ENCODE measurements at regions not wholly inside any gene's neighbourhood (a gene's known extent, or its start where the extent isn't known, plus 50 kb on each side); places are given as distances from the start of the nearest gene placed in this dataset.
A peak's percentile ranks its signal among the peaks of the same experiment; 100 is the strongest.
"Not testable (repeated sequence)": the region's sequence is repeated elsewhere in the genome, so short reads cannot be mapped to it uniquely, and the experiment has no call there.

- DNase-seq (ENCODE audit: low spot score) = no peak
These were observed 509.0 kb upstream of the POU3F2 start for GRCh38 chr6:98325366-98325765.

GRCh38 chr6:98333273-98333672, 501.1 kb upstream of the POU3F2 start:
- no peak for DNase-seq (ENCODE audit: low spot score)

- DNase-seq (ENCODE audit: low spot score) = no peak
These were observed 498.8 kb upstream of the POU3F2 start for GRCh38 chr6:98335594-98335993.

- DNase-seq (ENCODE audit: low spot score) = no peak
These were observed 494.9 kb upstream of the POU3F2 start for GRCh38 chr6:98339506-98339905.

GRCh38 chr6:98343004-98343403, 491.4 kb upstream of the POU3F2 start:
- no peak for DNase-seq (ENCODE audit: low spot score)

GRCh38 chr6:98343797-98344196, 490.6 kb upstream of the POU3F2 start:
- no peak for DNase-seq (ENCODE audit: low spot score)

- no peak for DNase-seq (ENCODE audit: low spot score)
These were observed 482.0 kb upstream of the POU3F2 start for GRCh38 chr6:98352348-98352747.

GRCh38 chr6:98358173-98358572, 476.2 kb upstream of the POU3F2 start:
- no peak for DNase-seq (ENCODE audit: low spot score)

- no peak for DNase-seq (ENCODE audit: low spot score)
These were observed 468.0 kb upstream of the POU3F2 start for GRCh38 chr6:98366371-98366770.

- peak; percentile 36 for DNase-seq (ENCODE audit: low spot score)
These were observed 453.8 kb upstream of the POU3F2 start for GRCh38 chr6:98380589-98380988.

GRCh38 chr6:98382246-98382645, 452.1 kb upstream of the POU3F2 start:
- DNase-seq (ENCODE audit: low spot score) = no peak

- DNase-seq (ENCODE audit: low spot score) = no peak
These were observed 450.0 kb upstream of the POU3F2 start for GRCh38 chr6:98384334-98384733.

- no peak for DNase-seq (ENCODE audit: low spot score)
These were observed 449.6 kb upstream of the POU3F2 start for GRCh38 chr6:98384801-98385200.

- no peak for DNase-seq (ENCODE audit: low spot score)
These were observed 438.7 kb upstream of the POU3F2 start for GRCh38 chr6:98395610-98396166.

- DNase-seq (ENCODE audit: low spot score) = no peak
These were observed 418.3 kb upstream of the POU3F2 start for GRCh38 chr6:98416027-98416426.

- DNase-seq (ENCODE audit: low spot score) = not testable (repeated sequence)
These were observed 417.7 kb upstream of the POU3F2 start for GRCh38 chr6:98416497-98417158.

GRCh38 chr6:98433325-98434056, 400.9 kb upstream of the POU3F2 start:
- no peak for DNase-seq (ENCODE audit: low spot score)

- no peak for DNase-seq (ENCODE audit: low spot score)
These were observed 390.7 kb upstream of the POU3F2 start for GRCh38 chr6:98443633-98444032.

- DNase-seq (ENCODE audit: low spot score) = no peak
These were observed 381.7 kb upstream of the POU3F2 start for GRCh38 chr6:98452685-98453084.

GRCh38 chr6:98454809-98455322, 379.5 kb upstream of the POU3F2 start:
- DNase-seq (ENCODE audit: low spot score) = no peak

- DNase-seq (ENCODE audit: low spot score) = no peak
These were observed 375.7 kb upstream of the POU3F2 start for GRCh38 chr6:98458708-98459107.

- DNase-seq (ENCODE audit: low spot score) = no peak
These were observed 371.1 kb upstream of the POU3F2 start for GRCh38 chr6:98463038-98464000.

Measured in kidney tubule cell (primary cell).